KMS-11 (cell line): ENCODE measurements at regions not wholly inside any gene's neighbourhood (a gene's known extent, or its start where the extent isn't known, plus 50 kb on each side); places are given as distances from the start of the nearest gene placed in this dataset.

Source experiments
- H2AFZ ChIP-seq: fragments of 200-600 bp; sonication (generic); 2 replicates; pipeline ENCODE4 v1.6.1; 2016; ENCODE audit warnings: antibody characterized with exemption, mixed run types, low read depth
- H3K27ac ChIP-seq: fragments of 200-600 bp; sonication (generic); 2 replicates; pipeline ENCODE4 v1.6.1; 2016; ENCODE audit warnings: mild to moderate bottlenecking, mixed run types
- H3K27me3 ChIP-seq: fragments of 200-600 bp; sonication (generic); 2 replicates; pipeline ENCODE4 v1.6.1; 2017; ENCODE audit warnings: mild to moderate bottlenecking, low read depth, mixed run types, moderate library complexity; ENCODE audit not compliant: insufficient read depth
- H3K36me3 ChIP-seq: fragments of 200-600 bp; sonication (generic); 2 replicates; pipeline ENCODE4 v1.6.1; 2017; ENCODE audit warnings: mild to moderate bottlenecking, mixed run types; ENCODE audit not compliant: insufficient read depth
- H3K4me1 ChIP-seq: fragments of 200-600 bp; sonication (generic); 2 replicates; pipeline ENCODE4 v1.6.1; 2016; ENCODE audit warnings: mild to moderate bottlenecking, low read depth, mixed run types; ENCODE audit not compliant: poor library complexity, severe bottlenecking
- H3K4me2 ChIP-seq: fragments of 200-600 bp; sonication (generic); 2 replicates; pipeline ENCODE4 v1.7.0; 2016; ENCODE audit warnings: mild to moderate bottlenecking, mixed run types
- H3K4me3 ChIP-seq: fragments of 200-600 bp; sonication (generic); IDR thresholded peaks from 2 replicates; pipeline ENCODE4 v1.6.1; 2017; ENCODE audit warnings: low read depth, low read length, mixed read lengths; ENCODE audit not compliant: insufficient read depth
- H3K79me2 ChIP-seq: fragments of 200-600 bp; sonication (generic); 2 replicates; pipeline ENCODE4 v1.6.1; 2016; ENCODE audit warnings: low read depth, mixed run types; ENCODE audit not compliant: insufficient read depth
- H3K9ac ChIP-seq: fragments of 200-600 bp; sonication (generic); 2 replicates; pipeline ENCODE4 v1.6.1; 2016; ENCODE audit warnings: mild to moderate bottlenecking, mixed run types
- H4K20me1 ChIP-seq: fragments of 200-600 bp; sonication (generic); 2 replicates; pipeline ENCODE4 v1.6.1; 2016; ENCODE audit warnings: mild to moderate bottlenecking, mixed run types; ENCODE audit not compliant: insufficient read depth
- TF ChIP-seq, protein P1 (sequence below): fragments of 200-600 bp; sonication (generic); conservative IDR thresholded peaks from 2 replicates; pipeline ENCODE4 v1.6.1; 2017; ENCODE audit warnings: low read depth, mild to moderate bottlenecking, antibody characterized with exemption, low read length, moderate library complexity, mixed read lengths

DNA sequence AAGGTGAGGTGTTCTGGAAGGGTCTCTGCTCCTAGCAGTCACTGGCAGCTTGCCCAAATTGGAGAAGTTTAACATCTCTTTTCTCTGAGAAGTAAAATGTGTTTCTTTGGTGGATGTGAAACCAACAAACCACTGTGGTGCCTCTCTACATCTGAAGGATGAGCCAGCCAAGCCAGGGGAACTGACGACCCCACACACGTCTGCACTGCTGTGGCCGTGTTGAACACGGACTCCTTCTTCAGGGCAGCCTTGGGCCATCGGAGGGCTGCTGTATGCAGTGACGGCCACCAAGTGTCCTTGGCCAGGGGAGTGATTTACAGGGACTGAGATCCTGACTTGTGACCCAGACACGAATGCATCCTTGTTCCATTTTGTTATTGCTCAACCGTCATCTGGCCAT lies 207.8 kb downstream of the ACKR3 start:
- Histone ChIP-seq H3K36me3 (no peaks in the 10 kb centered on the region), H4K20me1 (no peaks in the 10 kb centered on the region), H2AFZ (no peak overlapping the region), H3K9ac (no peak overlapping the region), H3K4me3 (no peak overlapping the region), H3K27me3 (no peaks in the 10 kb centered on the region), H3K79me2 (no peaks in the 10 kb centered on the region), H3K4me1 (no peaks in the 10 kb centered on the region), H3K27ac (no peak overlapping the region), H3K4me2 (no peak overlapping the region)
- TF ChIP-seq, protein P1, sequence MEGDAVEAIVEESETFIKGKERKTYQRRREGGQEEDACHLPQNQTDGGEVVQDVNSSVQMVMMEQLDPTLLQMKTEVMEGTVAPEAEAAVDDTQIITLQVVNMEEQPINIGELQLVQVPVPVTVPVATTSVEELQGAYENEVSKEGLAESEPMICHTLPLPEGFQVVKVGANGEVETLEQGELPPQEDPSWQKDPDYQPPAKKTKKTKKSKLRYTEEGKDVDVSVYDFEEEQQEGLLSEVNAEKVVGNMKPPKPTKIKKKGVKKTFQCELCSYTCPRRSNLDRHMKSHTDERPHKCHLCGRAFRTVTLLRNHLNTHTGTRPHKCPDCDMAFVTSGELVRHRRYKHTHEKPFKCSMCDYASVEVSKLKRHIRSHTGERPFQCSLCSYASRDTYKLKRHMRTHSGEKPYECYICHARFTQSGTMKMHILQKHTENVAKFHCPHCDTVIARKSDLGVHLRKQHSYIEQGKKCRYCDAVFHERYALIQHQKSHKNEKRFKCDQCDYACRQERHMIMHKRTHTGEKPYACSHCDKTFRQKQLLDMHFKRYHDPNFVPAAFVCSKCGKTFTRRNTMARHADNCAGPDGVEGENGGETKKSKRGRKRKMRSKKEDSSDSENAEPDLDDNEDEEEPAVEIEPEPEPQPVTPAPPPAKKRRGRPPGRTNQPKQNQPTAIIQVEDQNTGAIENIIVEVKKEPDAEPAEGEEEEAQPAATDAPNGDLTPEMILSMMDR: no peak

DNA sequence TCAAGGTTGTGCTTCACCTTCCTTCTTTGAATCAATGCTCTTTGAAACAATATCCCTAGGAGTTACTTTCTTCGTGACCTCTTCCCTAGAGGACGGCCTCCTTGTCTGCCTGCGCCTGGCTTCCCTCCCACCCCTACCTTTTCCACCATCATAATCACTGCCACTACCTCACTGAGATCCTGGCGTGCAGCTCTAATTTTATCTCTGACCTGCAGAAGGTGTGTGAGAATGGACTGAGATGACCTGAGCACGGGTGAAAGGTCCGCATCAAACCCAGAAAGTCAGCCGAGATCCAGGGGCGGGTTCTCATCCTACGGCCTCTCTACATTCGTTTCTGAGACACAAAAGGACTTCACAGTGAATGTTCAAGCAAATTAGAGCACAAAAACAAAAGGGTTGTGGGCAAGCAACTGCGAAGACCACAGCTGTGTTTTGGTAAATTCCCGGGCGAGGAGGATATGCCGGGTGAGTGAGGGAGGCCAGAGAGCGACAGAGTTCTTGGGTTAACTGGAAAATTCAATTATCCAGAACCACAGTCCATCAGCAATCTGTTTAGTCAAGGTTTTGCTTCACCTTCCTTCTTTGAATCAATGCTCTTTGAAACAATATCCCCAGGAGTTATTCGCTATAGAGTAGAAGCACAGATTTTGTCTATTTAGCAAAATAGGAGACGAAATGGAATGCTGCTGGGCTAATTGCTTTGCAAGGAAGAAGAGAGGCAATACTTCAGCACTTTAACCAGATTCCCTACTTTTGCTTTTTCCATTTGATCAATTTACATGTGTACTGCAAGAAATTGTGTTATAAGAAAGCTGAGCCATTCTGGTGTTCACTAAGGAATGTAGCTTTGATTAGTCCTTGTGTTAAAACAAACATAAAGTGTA lies 212.6 kb downstream of the ACKR3 start:
- H3K4me1 ChIP-seq: no peaks in the 10 kb centered on the region
- TF ChIP-seq, protein P1: no peak
- no peak overlapping the region for H3K4me3 ChIP-seq
- H3K36me3 ChIP-seq: no peaks in the 10 kb centered on the region
- no peak overlapping the region for H2AFZ ChIP-seq
- no peak overlapping the region for H3K9ac ChIP-seq
- no peak overlapping the region for H3K4me2 ChIP-seq
- H3K79me2 ChIP-seq: no peaks in the 10 kb centered on the region
- H3K27me3 ChIP-seq: no peaks in the 10 kb centered on the region
- H3K27ac ChIP-seq: no peak overlapping the region
- no peaks in the 10 kb centered on the region for H4K20me1 ChIP-seq

DNA sequence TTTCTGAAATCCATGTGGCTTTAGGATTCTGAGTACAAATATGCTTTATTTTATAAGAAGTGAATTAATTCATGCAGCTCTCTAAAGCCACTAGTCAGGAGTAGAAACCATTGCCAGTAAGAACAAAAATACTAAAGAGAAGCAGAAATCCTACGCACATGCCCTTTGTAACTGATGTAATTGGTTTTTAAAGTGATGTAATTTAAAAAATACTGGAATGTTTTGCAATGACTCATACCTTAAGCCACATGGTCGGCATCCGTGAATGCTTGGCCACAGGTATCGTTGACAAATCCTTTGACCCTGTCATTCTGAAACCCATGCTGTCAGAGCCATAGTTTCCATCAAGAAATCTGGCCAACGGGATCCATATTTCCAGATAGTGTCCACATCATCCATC lies 213.3 kb downstream of the ACKR3 start:
- no peaks in the 10 kb centered on the region for H3K4me1 ChIP-seq
- no peaks in the 10 kb centered on the region for H4K20me1 ChIP-seq
- no peaks in the 10 kb centered on the region for H3K36me3 ChIP-seq
- H3K27ac ChIP-seq: no peak overlapping the region
- H3K9ac ChIP-seq: no peak overlapping the region
- no peak overlapping the region for H3K4me2 ChIP-seq
- TF ChIP-seq, protein P1: no peak
- no peaks in the 10 kb centered on the region for H3K79me2 ChIP-seq
- no peak overlapping the region for H2AFZ ChIP-seq
- H3K4me3 ChIP-seq: no peak overlapping the region
- H3K27me3 ChIP-seq: no peaks in the 10 kb centered on the region

DNA sequence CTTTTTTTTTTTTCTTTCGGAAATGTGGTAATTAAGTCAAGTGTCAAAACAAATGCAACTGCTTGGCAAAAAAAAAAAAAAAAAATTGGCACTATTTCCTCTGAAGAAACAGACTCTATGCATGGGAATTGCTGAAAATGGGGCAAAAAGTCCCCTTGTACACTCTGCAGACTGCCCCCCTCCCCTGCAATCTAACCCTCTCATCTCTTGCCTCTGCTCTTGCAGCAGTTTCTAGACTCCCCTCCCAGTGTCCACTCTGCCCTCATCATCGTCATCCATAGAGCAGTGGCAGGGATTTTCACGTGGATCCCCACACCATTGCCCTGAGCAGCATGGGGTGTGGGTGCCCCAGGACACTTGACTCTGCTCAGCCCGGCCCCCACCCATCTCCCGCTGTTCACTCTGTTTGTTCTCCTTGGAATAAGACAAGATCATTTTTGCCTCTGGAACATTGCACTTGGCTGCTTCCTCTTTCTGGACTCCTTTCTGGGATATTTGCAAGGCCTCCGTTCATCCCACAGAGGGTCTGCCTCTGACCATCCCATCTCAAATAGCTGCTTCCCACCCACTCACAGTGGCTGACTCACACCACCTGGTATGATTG lies 213.9 kb downstream of the ACKR3 start:
- Histone ChIP-seq H4K20me1 (no peaks in the 10 kb centered on the region), H3K27me3 (no peaks in the 10 kb centered on the region), H3K79me2 (no peaks in the 10 kb centered on the region), H3K4me2 (no peak overlapping the region), H3K9ac (no peak overlapping the region), H3K4me1 (no peaks in the 10 kb centered on the region), H3K36me3 (no peaks in the 10 kb centered on the region), H2AFZ (no peak overlapping the region), H3K4me3 (no peak overlapping the region), H3K27ac (no peak overlapping the region)
- TF ChIP-seq, protein P1: no peak
